GM21619 (cell line): ENCODE measurements at regions not wholly inside any gene's neighbourhood (a gene's known extent, or its start where the extent isn't known, plus 50 kb on each side); places are given as distances from the start of the nearest gene placed in this dataset.

Source experiments
- ATAC-seq: cut with Tn5 transposase; IDR thresholded peaks from one replicate; pipeline ENCODE4 v1.9.1; 2021; ENCODE audit not compliant: unreplicated experiment

DNA sequence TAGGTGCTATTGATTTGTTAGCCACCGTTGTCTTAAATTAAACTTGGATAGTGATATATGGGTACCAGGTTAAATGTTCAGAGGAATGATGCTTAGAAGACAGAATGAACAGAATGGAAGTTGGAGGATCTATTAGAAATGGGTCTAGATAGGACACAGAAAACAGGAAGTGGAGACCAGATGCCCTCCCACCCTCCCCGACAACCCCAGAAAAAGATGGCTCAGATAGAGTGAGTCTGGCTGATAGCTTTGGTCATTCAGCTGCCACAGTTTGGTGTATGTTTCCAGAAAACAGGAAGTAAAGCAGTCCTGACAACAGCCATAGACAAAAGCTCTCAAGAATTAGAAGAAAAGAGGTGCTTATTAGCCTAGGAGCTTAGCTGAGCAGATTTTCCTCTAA, 71.5 kb upstream of the DSG1 start:
- ATAC-seq: no peak

DNA sequence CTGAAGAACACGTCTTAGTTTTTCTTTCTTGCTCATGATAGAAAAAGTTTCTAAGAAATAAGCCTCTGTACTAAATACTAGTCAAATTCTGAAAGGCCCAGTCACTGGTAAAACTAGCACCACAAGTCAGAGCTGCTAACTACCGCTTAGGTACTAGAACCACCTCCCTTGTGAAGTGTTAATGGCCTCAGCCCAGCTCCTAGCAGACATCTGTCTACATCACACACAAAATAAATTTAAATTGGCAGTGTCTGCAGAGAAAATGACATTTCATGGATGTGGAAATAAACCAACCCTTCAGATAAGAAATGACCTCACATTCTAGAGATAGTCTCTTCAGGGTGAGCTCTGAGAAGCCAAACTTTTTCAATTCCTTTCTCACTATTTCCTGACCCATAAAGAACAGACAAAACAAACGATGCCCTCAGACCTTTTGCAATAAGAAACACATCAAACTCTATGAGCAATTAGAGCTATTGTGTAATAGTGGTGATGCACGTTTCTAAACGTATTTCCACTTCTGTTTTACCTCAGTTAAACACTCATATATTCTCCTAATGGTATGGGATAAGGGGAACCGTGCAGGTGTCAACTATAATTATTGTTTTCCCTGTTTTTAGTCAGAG, 70.3 kb upstream of the DSG1 start:
- ATAC-seq: no peak

DNA sequence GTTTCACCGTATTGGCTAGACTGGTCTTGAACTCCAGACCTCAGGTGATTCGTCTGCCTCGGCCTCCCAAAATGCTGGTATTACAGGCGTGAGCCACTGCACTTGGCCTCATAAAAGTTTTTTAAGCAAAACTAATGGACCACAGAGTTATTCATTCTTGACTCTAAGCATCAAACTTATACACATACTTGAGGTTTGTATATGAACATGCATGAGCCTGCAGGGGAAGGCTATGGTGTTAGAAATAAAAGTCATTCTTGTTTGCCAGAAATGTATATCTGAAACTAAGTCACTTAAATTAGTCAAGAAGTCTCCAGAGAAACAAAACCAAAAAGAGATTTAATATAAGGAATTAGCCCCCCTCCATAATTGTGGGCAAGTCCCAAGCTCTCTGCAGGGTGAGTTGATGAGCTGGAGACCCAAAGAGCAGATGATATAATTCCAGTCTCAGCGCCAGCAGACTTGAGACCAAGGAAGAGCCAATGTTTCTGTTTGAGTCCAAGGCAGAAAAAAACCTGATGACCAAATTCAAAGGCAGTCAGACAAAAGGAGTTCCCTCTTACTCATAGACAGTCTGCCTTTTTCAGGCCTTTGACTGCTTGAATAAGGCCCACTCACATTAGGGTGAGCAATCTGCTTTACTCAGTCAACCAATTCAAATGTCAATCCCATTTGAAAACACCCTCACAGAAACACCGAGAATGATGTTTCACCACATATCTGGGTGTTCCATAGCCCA, 69.0 kb upstream of the DSG1 start:
- no peak for ATAC-seq

DNA sequence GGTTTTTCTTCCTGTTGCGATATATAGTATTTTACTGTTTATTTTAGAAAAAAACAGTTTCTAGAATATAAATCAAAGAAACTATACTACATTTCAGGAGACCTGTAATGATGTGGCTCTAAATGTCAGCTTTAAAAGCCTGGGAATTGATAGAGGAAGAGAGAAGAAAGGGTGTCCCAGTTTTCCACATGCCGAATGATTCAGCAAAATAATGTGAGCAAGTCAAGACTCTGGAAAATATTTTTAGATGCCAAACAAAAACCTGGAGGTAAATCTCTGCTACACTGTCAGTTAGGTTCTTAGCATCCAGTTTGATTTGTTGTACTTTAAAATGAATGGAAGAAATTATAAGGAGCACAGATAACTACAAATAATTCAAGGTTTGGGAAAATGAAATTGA, 67.1 kb upstream of the DSG1 start:
- no peak for ATAC-seq

DNA sequence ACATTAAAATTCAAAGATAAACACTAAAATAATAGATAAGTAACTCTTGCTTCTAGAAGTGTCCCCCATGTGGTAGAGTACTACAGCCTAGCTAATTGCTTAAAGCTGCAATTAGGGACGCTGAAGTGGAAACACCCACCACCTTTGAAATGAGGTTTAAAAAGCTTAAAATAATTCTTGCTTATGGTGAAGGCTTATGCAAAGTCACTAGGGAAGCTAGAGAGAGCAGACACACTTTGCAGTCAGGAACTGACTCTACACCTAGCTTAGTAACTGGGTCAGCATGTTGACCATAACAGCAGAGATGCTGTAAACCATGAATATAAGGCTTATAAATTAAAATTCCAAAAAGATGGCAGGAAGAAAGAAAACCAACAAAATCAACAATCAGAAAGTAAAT, 65.4 kb upstream of the DSG1 start:
- ATAC-seq: no peak

DNA sequence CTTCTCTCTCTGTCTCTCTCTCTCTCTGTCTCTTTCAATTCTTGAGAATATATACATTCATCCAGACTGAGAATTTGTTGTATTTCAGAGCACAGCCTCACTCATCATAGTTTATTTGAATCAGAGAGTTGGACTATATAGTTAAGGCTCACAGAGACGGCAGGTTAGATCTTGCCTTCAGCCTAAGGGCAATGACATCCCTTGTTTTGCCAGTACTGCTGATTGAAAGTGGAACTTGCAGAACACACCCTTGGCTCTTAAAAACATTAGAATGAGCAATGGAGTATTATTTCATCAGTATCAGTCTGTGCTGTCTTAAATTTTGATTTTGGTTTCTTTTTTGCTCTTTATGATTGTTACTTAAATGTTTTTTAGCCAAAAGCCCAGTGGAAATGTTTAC, 62.0 kb upstream of the DSG1 start:
- ATAC-seq: no peak

DNA sequence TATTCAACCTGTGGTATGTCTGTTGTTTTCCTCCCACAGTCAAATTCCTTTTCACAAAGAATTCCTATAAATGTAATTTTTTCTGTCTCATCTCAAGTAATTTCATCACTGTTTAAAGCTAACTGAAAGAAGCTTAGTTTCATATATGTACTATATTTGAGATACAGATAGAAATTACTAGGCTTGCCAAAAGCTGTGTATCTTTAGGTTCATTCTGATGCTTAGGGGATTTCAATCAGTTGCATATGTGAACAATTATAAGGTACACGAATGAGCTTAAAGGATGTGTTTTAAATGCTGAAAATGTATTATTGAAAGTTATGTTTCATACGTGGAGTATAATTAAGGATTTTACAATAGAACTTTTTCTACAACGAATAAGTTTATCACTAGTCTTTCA, 59.2 kb upstream of the DSG1 start:
- no peak for ATAC-seq

DNA sequence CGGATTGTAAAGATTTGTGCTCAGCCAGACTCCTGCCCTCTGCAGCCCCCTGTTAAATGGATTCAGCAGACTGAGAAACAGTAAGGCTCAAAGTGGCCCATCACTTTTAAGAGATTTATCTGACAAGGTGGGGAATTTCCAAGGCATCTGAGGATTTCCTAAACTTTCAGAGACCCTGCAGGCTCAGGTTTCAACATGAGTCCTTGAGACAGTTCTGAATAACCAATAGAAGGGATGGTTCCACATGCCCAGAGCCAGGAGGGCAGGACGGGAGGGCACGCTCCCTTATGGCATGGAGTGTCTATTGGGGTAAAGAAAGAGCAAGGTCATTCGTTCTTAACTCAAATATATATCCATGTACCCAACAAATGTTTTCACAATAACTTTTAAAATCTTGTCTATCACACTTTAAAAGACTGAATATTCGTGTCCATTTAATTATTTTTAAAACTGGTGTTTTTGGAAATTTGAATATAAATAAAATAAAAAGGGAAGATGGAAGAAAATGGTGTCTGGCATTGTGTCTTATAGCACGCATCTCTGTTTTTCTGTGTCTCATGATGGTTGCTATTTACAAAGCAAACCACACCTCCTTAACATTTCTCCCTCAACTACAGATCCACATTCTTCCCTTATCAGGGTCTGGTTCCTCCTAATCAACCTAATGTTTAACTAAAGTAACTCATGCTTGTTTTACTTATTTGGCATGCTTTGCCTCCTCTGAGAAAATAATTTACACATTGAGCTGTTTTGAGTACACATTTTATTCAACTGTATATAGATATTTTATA, 56.0 kb upstream of the DSG1 start:
- no peak for ATAC-seq

DNA sequence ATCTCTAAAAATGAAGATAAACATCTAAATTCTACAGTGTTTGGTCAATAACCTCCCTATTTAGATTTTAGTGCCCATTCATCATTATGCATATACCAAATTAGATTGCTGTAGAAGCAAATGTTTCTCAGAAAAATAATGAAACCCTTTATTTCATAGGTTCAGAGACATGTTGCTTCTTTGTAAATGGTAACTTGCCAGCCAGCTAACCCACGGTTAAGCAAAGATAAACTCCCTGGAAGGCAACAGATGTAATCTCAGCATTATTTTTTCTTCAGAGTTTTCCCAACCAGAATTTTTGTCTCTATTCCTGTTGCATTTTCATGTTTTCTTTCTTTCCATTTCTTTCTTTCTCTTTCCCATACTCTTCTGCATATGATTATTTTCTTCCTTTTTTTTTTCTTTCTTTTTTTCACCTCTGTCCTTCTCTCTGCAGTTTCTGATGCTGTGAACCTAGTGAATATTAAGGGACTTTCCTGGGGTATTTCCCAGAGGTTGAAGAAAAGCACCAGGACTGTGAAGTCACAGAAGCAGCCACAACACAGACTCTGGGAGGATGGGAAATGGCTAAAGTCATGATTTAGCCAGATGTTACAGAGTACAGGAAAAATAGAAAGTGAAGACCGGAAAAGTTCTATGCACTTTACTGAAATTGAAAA, 50.0 kb upstream of the DSG1 start:
- peak; percentile 75 for ATAC-seq
